Cardiac muscle cell (in vitro differentiated cells and primary cell): ENCODE measurements at regions not wholly inside any gene's neighbourhood (a gene's known extent, or its start where the extent isn't known, plus 50 kb on each side); places are given as distances from the start of the nearest gene placed in this dataset.
"Not testable (repeated sequence)": the region's sequence is repeated elsewhere in the genome, so short reads cannot be mapped to it uniquely, and the experiment has no call there.

Source experiments
- DNase-seq, 2 donors: peaks; one replicate each; pipeline versions ENCODE4 v3.0.0 to v3.0.0-alpha.2; 2010 to 2017; ENCODE audit warnings: low read depth in 1 of 2, low spot score in 1 of 2
- H3K27ac ChIP-seq: fragments of 200-600 bp; sonication (generic); 2 replicates; pipeline ENCODE4 v1.5.1; 2016
- H3K27me3 ChIP-seq: fragments of 200-600 bp; sonication (generic); 2 replicates; pipeline ENCODE4 v1.6.0; 2016; ENCODE audit warnings: control low read depth
- H3K36me3 ChIP-seq: fragments of 200-600 bp; sonication (generic); 2 replicates; pipeline ENCODE4 v1.5.1; 2016; ENCODE audit warnings: control low read depth
- H3K4me1 ChIP-seq: fragments of 200-600 bp; sonication (generic); 2 replicates; pipeline ENCODE4 v1.8.1; 2017; ENCODE audit warnings: low read depth, mild to moderate bottlenecking, mixed run types
- H3K4me3 ChIP-seq: fragments of 200-600 bp; sonication (generic); 2 replicates; pipeline ENCODE4 v1.5.1; 2016; ENCODE audit warnings: mild to moderate bottlenecking
- H3K9me3 ChIP-seq: fragments of 200-600 bp; sonication (generic); 2 replicates; pipeline ENCODE4 v1.5.1; 2017; ENCODE audit warnings: low read depth, mild to moderate bottlenecking, control low read depth
- CTCF ChIP-seq: IDR thresholded peaks from 2 replicates; pipeline ENCODE4 v1.5.1; 2012; ENCODE audit warnings: low read depth, mild to moderate bottlenecking, low read length

GRCh38 chr6:157176-157575 is 135.1 kb upstream of the DUSP22 start:
- not testable (repeated sequence) for H3K36me3 ChIP-seq, H3K27me3 ChIP-seq, H3K27ac ChIP-seq, DNase-seq, H3K4me3 ChIP-seq, H3K9me3 ChIP-seq, H3K4me1 ChIP-seq
- peak; percentile 16 for TF ChIP-seq CTCF

GRCh38 chr6:161657-162056 is 130.6 kb upstream of the DUSP22 start:
- not testable (repeated sequence) for DNase-seq

GRCh38 chr6:164720-165119 is 127.6 kb upstream of the DUSP22 start:
- Histone ChIP-seq H3K9me3 (no peaks in the 10 kb centered on the region), H3K27ac (no peak overlapping the region), H3K4me3 (no peak overlapping the region), H3K27me3 (no peaks in the 10 kb centered on the region), H3K36me3 (no peaks in the 10 kb centered on the region), H3K4me1 (no peaks in the 10 kb centered on the region)
- no peak for DNase-seq
- no peak for TF ChIP-seq CTCF

More at GRCh38 chr6:161657-162056, 130.6 kb upstream of the DUSP22 start:
- not testable (repeated sequence) for H3K4me1 ChIP-seq, H3K4me3 ChIP-seq, H3K27ac ChIP-seq, H3K9me3 ChIP-seq, H3K27me3 ChIP-seq, H3K36me3 ChIP-seq

- H3K4me3 ChIP-seq: no peak overlapping the region
- no peak for TF ChIP-seq CTCF
- DNase-seq: no peak
- H3K27ac ChIP-seq: no peak overlapping the region
- no peaks in the 10 kb centered on the region for H3K27me3 ChIP-seq
- H3K4me1 ChIP-seq: no peaks in the 10 kb centered on the region
- no peaks in the 10 kb centered on the region for H3K9me3 ChIP-seq
- no peaks in the 10 kb centered on the region for H3K36me3 ChIP-seq
Measured at GRCh38 chr6:165263-165662, 127.0 kb upstream of the DUSP22 start.

- Histone ChIP-seq H3K4me3 (no peak overlapping the region), H3K9me3 (no peaks in the 10 kb centered on the region)
- TF ChIP-seq CTCF: no peak
Measured at GRCh38 chr6:165906-166305, 126.4 kb upstream of the DUSP22 start.

GRCh38 chr6:168865-169455 is 123.3 kb upstream of the DUSP22 start:
- Histone ChIP-seq H3K36me3 (no peaks in the 10 kb centered on the region), H3K27me3 (no peaks in the 10 kb centered on the region), H3K4me3 (no peak overlapping the region), H3K9me3 (no peaks in the 10 kb centered on the region), H3K27ac (no peak overlapping the region), H3K4me1 (no peaks in the 10 kb centered on the region)
- peak; percentile 57 to 65 for DNase-seq
- TF ChIP-seq CTCF: peak; percentile 60

More at GRCh38 chr6:165906-166305, 126.4 kb upstream of the DUSP22 start:
- Histone ChIP-seq H3K27ac (no peak overlapping the region), H3K4me1 (no peaks in the 10 kb centered on the region), H3K36me3 (no peaks in the 10 kb centered on the region), H3K27me3 (no peaks in the 10 kb centered on the region)
- peak in 1 of 2 donors; percentile 18 for DNase-seq
